GM19395 (cell line): ENCODE measurements at regions not wholly inside any gene's neighbourhood (a gene's known extent, or its start where the extent isn't known, plus 50 kb on each side); places are given as distances from the start of the nearest gene placed in this dataset.
"Not testable (repeated sequence)": the region's sequence is repeated elsewhere in the genome, so short reads cannot be mapped to it uniquely, and the experiment has no call there.

Experiments
- ATAC-seq: cut with Tn5 transposase; IDR thresholded peaks from one replicate; pipeline ENCODE4 v1.9.1; 2021; ENCODE audit warnings: mild to moderate bottlenecking, moderate library complexity; ENCODE audit not compliant: unreplicated experiment

GRCh38 chr4:115190529-115190928 lies 77.1 kb upstream of the NDST4 start:
- no peak for ATAC-seq

DNA sequence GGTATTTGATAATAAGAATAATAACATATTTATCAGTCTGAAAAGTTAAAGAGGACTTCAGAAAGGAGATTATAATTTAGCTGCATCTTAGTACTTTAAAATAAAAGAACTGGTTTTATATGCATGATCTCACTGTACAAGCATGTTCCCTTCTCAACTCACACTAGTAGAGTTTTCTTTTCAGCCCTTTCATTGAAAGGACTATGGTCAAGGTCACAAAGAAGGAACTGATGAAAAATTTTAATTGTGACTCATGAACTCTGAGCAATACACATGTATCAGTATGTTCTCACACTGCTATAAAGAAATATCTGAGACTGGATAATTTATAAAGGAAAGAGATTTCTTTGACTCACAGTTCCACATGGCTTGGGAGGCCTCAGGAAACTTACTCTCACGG lies 73.7 kb upstream of the NDST4 start:
- no peak for ATAC-seq

GRCh38 chr4:115179438-115180062 lies 66.1 kb upstream of the NDST4 start:
- ATAC-seq, result not testable (repeated sequence)

GRCh38 chr4:115178687-115179086 lies 65.3 kb upstream of the NDST4 start:
- ATAC-seq, result not testable (repeated sequence)

GRCh38 chr4:115171220-115171619 lies 57.8 kb upstream of the NDST4 start:
- no peak for ATAC-seq

GRCh38 chr4:115165503-115165902 lies 52.1 kb upstream of the NDST4 start:
- ATAC-seq, result no peak
